ENCODE measurements at regions not wholly inside any gene's neighbourhood (a gene's known extent, or its start where the extent isn't known, plus 50 kb on each side); places are given as distances from the start of the nearest gene placed in this dataset.

- DNase-seq = no peak
Measured at GRCh38 chrX:20363275-20363674, 96.6 kb upstream of the RPS6KA3 start.

DNA sequence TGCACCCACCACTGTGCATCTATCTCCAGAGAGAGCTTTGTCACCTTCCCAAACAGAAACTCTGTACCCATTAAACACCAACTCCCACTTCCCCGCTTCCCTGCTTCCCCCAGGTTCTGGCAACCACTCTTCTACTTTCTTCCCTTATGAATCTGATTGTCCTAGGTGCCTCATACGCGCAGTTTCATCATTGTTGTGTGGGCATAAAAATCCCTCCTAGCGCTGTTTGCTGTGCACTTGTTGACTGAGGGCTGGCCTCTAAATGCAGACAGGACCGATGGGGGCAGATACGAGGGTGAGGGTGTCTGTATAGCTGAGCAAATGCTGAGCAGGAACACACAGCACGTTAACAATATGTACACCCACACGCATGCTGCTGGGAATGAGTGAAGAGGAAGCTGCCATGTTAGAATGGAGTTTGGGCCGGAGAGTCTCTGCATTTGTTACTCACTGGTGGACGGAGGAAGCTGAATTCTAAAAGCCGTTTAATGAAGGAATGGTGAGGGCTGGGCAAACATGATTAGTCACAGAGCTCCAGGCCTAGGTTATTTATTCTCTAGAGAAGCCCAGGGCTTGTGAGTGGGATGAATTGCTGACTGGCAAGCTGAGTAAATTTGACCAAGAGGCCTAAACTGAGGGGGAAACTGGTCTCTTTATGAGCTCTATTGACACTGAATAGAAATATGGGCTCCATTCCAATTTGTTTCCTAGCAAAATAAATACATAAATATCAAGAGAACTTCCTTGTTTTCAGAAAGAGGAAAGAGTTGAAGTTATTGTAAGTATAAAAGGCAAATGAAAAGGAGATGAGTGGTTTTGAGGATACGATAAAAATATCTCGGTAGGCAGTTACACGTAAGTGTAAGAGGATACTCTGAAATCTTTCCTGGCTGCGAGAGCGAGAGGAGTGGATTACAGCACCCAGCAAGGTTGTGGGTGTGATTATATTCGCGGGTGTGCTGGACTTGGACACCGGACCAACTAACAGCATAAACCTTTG is 95.9 kb upstream of the RPS6KA3 start:
- no peak for DNase-seq

DNA sequence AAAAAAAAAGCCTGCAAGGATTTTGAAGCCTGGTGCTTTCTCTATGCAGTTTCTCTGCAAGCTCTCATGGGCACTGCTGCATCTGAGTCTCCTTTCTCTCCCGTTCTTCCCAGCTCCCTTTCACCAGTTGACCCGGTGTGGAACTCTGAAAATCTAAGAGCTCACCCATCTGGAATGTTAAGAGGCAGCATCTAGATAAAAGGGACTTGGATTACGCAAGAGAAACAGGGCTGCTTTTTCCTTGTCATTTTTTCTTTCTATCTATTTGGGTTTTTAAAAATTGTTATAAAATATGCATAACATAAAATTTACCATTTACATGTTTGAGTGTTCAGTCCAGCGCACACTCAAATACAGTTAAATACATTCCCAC is 95.2 kb upstream of the RPS6KA3 start:
- DNase-seq = no peak

- DNase-seq = no peak
Measured at GRCh38 chrX:20361081-20361889, 94.6 kb upstream of the RPS6KA3 start.

- DNase-seq = no peak
Measured at GRCh38 chrX:20355187-20355586, 88.5 kb upstream of the RPS6KA3 start.

GRCh38 chrX:20354505-20354904 is 87.8 kb upstream of the RPS6KA3 start:
- DNase-seq = no peak

GRCh38 chrX:20352935-20353336 is 86.2 kb upstream of the RPS6KA3 start:
- DNase-seq = no peak

- no peak for DNase-seq
Measured at GRCh38 chrX:20352504-20352903, 85.8 kb upstream of the RPS6KA3 start.

- no peak for DNase-seq
Measured at GRCh38 chrX:20350596-20350995, 83.9 kb upstream of the RPS6KA3 start.

DNA sequence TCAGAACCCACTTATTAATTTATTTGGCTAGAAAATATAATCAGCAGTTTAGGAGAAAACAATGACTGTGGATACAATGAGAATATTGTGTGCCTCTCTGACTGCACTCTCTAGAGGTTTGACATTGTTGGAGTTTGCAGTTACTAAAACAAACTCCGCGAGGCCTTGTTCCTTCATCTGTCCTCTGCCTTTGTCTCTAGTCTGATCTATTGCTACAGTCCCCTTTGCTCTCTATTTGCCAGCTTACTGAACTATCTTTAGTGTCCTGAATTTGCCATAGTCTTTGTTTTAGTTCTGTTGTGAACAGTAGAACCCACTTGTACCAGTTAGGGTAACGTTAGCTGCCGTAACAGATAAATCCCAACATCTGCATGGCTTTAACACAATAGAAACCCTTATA is 81.4 kb upstream of the RPS6KA3 start:
- no peak for DNase-seq

- DNase-seq = no peak
Measured at GRCh38 chrX:20347481-20347880, 80.8 kb upstream of the RPS6KA3 start.

DNA sequence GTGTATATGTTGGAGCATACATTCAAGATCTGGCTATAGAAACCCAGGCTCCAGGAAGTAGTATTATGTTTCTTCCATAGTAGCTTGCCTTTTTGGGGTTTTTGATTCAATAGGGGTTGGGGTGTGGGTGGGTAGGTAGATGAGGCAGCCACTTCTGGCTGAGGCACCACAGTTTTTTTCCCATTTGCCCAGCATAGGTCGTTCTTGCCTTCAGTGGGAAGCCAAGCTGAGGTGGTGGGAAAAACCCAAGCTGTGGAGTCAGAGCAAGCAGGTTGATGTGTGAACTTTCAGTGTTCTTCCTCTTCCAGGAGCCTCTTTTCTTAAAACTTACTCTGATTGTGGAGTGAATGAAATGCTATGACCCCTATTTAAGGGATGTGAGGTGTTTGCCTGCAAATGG is 67.0 kb upstream of the RPS6KA3 start:
- no peak for DNase-seq

- no peak for DNase-seq
Measured at GRCh38 chrX:20330545-20330944, 63.8 kb upstream of the RPS6KA3 start.

- DNase-seq = no peak
Measured at GRCh38 chrX:20329435-20329834, 62.7 kb upstream of the RPS6KA3 start.

GRCh38 chrX:20325786-20326388 is 59.2 kb upstream of the RPS6KA3 start:
- no peak for DNase-seq

- DNase-seq = no peak
Measured at GRCh38 chrX:20322887-20323286, 56.2 kb upstream of the RPS6KA3 start.

- no peak for DNase-seq
Measured at GRCh38 chrX:20320461-20321159, 53.9 kb upstream of the RPS6KA3 start.

- DNase-seq = no peak
Measured at GRCh38 chrX:20319054-20319453, 52.3 kb upstream of the RPS6KA3 start.

DNA sequence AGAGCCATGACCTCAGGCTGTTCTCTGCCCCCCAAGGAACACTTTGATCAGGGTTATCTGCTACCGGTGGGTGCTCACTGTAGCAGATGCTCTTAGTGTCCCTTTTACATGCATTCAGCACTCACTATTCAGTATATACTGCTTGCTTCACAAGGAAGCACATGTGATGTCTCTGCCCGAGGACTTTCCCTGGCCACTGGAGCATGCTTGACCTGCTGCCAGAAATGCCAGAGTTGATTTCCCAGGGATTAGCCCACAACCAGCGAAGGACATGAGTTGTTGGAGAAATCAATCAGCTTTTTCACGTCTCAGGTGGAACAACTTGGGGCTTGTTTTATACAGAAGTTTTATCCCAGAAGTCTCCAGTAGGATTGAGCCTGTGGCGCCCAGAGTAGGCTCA is 51.2 kb upstream of the RPS6KA3 start:
- no peak for DNase-seq

All from activated naive CD4-positive, alpha-beta T cell treated with anti-CD3 and anti-CD28 coated beads, Interleukin-2, amount 50 U/mL, for 16 hours (primary cell).